Progenitor cell of endocrine pancreas (in vitro differentiated cells): ENCODE measurements at regions not wholly inside any gene's neighbourhood (a gene's known extent, or its start where the extent isn't known, plus 50 kb on each side); places are given as distances from the start of the nearest gene placed in this dataset.

ENCODE experiments used
- DNase-seq: peaks from one replicate; pipeline ENCODE4 v3.0.0; 2021; ENCODE audit warnings: low spot score; ENCODE audit not compliant: unreplicated experiment
- H3K27ac Mint-ChIP-seq: 2 replicates; pipeline ENCODE4 v1.8.0; 2021; ENCODE audit warnings: mild to moderate bottlenecking, moderate library complexity, mixed read lengths
- H3K27me3 Mint-ChIP-seq: 2 replicates; pipeline ENCODE4 v1.8.0; 2021; ENCODE audit warnings: mixed read lengths
- H3K36me3 Mint-ChIP-seq: 2 replicates; pipeline ENCODE4 v1.8.0; 2022; ENCODE audit warnings: mixed read lengths; ENCODE audit not compliant: insufficient read depth
- H3K4me1 Mint-ChIP-seq: 2 replicates; pipeline ENCODE4 v1.8.0; 2021; ENCODE audit warnings: low read depth, mixed read lengths
- H3K4me3 Mint-ChIP-seq: 2 replicates; pipeline ENCODE4 v1.8.0; 2021; ENCODE audit warnings: low read depth, mild to moderate bottlenecking, moderate library complexity, mixed read lengths
- H3K9me3 Mint-ChIP-seq: 2 replicates; pipeline ENCODE4 v1.8.0; 2021; ENCODE audit warnings: low read depth, mixed read lengths
- TF ChIP-seq, protein P1 (sequence below): fragments of 200-600 bp; sonication (generic); IDR thresholded peaks from one replicate; pipeline ENCODE4 v1.5.0; 2021; ENCODE audit warnings: antibody characterized with exemption, mild to moderate bottlenecking; ENCODE audit not compliant: unreplicated experiment

DNA sequence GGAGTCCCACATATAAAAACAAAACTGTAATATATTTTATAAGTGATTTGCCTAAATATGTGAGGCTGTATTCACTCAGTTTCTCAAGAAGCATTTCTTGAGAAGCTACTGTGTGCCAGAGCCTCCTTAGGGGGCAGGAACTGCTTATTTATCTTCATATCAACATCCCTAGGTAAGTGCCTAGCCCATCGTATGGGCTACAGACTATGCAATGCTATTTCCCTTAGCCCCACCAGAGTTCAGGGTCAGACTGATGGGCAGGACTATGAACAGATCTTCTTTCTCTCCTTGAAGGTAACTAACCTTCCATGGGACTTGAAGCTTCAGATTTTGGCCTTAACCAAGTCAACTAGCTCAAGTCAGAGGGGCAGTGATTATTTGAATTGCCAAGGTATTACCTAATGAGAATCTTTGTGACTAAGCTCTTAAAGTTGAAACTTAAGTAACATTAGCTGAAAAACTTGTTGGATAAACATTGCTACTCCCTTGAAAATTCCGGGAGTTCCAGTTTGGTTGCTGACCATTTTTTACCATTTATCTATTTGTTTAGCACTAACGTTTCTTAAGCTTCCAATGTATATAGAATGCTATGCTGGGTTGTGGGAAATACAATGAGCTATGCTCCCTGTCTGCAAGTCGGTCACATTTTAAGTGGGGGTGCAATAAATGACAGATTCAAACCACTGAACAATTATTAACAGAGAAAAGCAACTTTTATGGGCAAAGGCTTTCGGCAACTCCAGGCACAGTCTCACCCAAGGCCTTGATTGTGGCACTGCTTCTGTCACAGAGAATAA is 85.2 kb downstream of the GPR88 start:
- no peaks in the 10 kb centered on the region for H3K36me3 Mint-ChIP-seq
- no peak overlapping the region for H3K4me3 Mint-ChIP-seq
- no peak overlapping the region for H3K27ac Mint-ChIP-seq
- no peak for DNase-seq
- peaks cover 2% of the 10 kb centered on the region for H3K27me3 Mint-ChIP-seq
- H3K4me1 Mint-ChIP-seq: no peaks in the 10 kb centered on the region
- H3K9me3 Mint-ChIP-seq: peaks cover 2% of the 10 kb centered on the region
- TF ChIP-seq, protein P1, sequence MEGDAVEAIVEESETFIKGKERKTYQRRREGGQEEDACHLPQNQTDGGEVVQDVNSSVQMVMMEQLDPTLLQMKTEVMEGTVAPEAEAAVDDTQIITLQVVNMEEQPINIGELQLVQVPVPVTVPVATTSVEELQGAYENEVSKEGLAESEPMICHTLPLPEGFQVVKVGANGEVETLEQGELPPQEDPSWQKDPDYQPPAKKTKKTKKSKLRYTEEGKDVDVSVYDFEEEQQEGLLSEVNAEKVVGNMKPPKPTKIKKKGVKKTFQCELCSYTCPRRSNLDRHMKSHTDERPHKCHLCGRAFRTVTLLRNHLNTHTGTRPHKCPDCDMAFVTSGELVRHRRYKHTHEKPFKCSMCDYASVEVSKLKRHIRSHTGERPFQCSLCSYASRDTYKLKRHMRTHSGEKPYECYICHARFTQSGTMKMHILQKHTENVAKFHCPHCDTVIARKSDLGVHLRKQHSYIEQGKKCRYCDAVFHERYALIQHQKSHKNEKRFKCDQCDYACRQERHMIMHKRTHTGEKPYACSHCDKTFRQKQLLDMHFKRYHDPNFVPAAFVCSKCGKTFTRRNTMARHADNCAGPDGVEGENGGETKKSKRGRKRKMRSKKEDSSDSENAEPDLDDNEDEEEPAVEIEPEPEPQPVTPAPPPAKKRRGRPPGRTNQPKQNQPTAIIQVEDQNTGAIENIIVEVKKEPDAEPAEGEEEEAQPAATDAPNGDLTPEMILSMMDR: no peak

DNA sequence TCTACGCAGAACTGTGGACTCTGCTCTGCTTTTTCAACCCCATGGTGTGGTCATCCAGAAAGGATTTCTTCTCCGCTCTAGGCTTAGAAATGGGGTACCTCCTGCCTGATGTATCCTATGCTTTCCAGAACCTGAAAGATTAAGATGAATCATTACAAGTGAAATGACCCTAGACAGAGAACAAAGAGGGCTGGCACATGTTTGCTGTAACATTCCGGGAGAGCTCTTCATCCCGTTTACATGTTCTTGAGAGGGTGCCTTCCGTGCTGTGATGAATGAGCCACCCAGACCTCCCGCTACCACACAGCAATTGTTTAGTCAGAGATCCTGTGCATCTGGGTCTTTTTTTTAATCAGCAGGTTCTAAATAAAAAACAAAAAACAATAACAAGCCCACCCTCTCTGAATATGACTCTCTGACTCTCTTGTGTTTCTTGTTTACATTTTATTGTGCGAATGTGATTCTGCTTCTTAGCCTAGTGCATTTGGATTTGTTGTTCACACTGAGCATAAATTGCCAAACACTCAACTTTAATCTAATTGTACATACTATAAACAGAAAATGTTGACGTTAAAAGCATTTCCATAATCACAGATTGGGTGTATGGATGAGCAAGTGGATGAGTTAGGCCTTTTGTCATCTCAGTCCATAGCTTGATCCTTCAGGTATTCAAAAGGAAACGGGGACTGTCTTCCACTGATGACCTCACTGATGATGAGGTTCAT is 87.1 kb downstream of the GPR88 start:
- Mint-ChIP-seq H3K36me3 (no peaks in the 10 kb centered on the region), H3K4me1 (no peaks in the 10 kb centered on the region), H3K27me3 (no peaks in the 10 kb centered on the region), H3K4me3 (no peak overlapping the region), H3K27ac (no peak overlapping the region), H3K9me3 (peaks cover 4% of the 10 kb centered on the region)
- no peak for DNase-seq
- TF ChIP-seq, protein P1: no peak

DNA sequence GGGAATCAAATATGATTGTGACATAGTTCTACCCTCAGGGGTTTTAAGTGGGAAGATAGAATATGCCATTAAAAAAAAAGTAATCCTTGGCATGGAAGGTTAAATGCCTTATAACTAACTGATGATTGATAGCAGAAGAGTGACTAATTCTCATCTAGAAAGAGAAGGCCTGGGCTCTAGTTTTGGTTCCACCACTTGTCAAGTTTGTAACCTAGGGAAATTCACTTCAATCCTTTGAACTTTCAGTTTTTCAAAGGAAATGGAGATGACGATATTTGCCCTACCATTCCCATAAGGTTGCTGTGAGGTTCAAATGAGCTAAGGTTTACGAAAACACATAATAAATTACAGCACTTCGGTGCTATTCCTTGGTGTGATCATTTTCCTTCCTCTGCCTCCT is 88.5 kb downstream of the GPR88 start:
- Mint-ChIP-seq H3K27ac (no peak overlapping the region), H3K4me1 (no peaks in the 10 kb centered on the region), H3K27me3 (no peaks in the 10 kb centered on the region), H3K36me3 (no peaks in the 10 kb centered on the region), H3K9me3 (peaks cover 4% of the 10 kb centered on the region), H3K4me3 (no peak overlapping the region)
- no peak for DNase-seq
- TF ChIP-seq, protein P1: no peak

DNA sequence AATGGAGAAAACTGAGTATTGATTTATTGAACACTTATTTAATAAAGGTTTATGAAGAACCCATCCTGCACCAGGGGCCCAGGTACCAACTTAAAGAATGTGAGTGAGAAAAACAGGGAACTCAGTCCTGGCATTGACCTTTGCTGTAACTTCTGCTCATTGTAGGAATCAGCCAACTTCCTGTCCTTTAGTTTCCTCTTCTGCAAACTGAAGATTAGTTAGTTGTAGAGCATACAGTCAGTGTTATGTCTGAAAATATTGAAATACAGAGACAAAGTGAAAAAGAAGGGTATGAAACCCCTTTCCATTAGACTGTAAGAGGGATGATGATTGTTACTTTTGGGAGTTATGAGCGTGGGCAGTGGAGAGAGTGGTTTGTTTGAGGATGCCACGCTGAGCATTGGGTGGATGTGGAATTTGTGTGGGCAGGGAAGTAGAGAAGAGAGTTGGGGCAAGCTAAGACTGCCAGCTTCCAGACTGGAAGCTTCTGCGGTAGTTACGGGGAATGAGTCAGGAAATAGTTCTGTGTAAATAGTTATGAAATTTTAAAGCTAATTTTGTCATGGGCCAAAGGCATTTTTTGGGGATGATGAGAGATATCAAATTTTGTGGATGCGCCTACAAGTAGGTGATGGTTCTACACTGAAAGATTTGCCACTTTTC is 89.2 kb downstream of the GPR88 start:
- Mint-ChIP-seq H3K4me3 (no peak overlapping the region), H3K27ac (no peak overlapping the region), H3K36me3 (no peaks in the 10 kb centered on the region), H3K9me3 (peaks cover 4% of the 10 kb centered on the region), H3K27me3 (no peaks in the 10 kb centered on the region), H3K4me1 (no peaks in the 10 kb centered on the region)
- no peak for DNase-seq
- TF ChIP-seq, protein P1: no peak

DNA sequence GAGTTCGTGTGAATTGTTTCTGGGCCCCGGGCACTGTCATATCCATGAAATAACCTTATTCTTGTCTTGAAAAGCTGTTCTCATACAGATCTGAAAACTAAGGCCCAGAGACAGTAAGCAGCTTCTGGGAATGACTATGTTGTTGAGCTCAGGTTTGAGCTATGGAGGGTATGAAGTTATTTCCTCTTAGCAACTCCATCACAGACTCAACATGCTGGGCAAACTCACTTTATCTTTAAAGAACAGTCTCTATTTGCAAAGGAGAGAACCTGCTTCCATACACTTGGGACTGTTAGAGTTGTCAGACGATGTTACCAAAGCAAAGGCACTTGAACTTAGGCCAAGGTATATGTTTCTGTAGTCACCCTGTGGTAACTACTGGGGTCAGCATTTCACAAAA is 90.0 kb downstream of the GPR88 start:
- no peak for DNase-seq
- Mint-ChIP-seq H3K27me3 (no peaks in the 10 kb centered on the region), H3K27ac (no peak overlapping the region), H3K4me3 (no peak overlapping the region), H3K4me1 (no peaks in the 10 kb centered on the region), H3K36me3 (no peaks in the 10 kb centered on the region), H3K9me3 (peaks cover 4% of the 10 kb centered on the region)
- TF ChIP-seq, protein P1: no peak
